Parathyroid adenoma (tissue), 2 donors: ENCODE measurements at regions not wholly inside any gene's neighbourhood (a gene's known extent, or its start where the extent isn't known, plus 50 kb on each side); places are given as distances from the start of the nearest gene placed in this dataset.

Experiments
- H2AFZ ChIP-seq: fragments of 300-600 bp; sonication (generic); one replicate; pipeline ENCODE4 v1.7.0; 2017; ENCODE audit warnings: antibody characterized with exemption, mild to moderate bottlenecking
- H3K27ac ChIP-seq: fragments of 300-600 bp; sonication (generic); one replicate; pipeline ENCODE4 v1.7.0; 2017
- H3K27me3 ChIP-seq: fragments of 300-600 bp; sonication (generic); one replicate; pipeline ENCODE4 v1.7.0; 2017; ENCODE audit warnings: low read length; ENCODE audit not compliant: control insufficient read depth, insufficient read depth
- H3K36me3 ChIP-seq: fragments of 300-600 bp; sonication (generic); one replicate; pipeline ENCODE4 v1.7.0; 2017; ENCODE audit warnings: low read length; ENCODE audit not compliant: control insufficient read depth, insufficient read depth
- H3K4me1 ChIP-seq: fragments of 300-600 bp; sonication (generic); one replicate; pipeline ENCODE4 v1.7.0; 2017; ENCODE audit warnings: control low read depth
- H3K4me2 ChIP-seq: fragments of 300-600 bp; sonication (generic); one replicate; pipeline ENCODE4 v1.7.0; 2017; ENCODE audit warnings: low read length
- H3K4me3 ChIP-seq: fragments of 300-600 bp; sonication (generic); one replicate; pipeline ENCODE4 v1.7.0; 2017; ENCODE audit warnings: low read depth, low read length
- H3K79me2 ChIP-seq: fragments of 300-600 bp; sonication (generic); one replicate; pipeline ENCODE4 v1.7.0; 2017; ENCODE audit warnings: control low read depth
- H3K9ac ChIP-seq: fragments of 300-600 bp; sonication (generic); one replicate; pipeline ENCODE4 v1.7.0; 2017; ENCODE audit warnings: mild to moderate bottlenecking
- H3K9me3 ChIP-seq: fragments of 300-600 bp; sonication (generic); one replicate; pipeline ENCODE4 v1.7.0; 2017; ENCODE audit warnings: low read length; ENCODE audit not compliant: control insufficient read depth
- TF ChIP-seq, protein P1 (sequence below): fragments of 300-600 bp; sonication (generic); IDR thresholded peaks from one replicate; pipeline ENCODE4 v1.7.0; 2017; ENCODE audit warnings: antibody characterized with exemption, mild to moderate bottlenecking
- donor health status: primary hyperparathyroidism.

DNA sequence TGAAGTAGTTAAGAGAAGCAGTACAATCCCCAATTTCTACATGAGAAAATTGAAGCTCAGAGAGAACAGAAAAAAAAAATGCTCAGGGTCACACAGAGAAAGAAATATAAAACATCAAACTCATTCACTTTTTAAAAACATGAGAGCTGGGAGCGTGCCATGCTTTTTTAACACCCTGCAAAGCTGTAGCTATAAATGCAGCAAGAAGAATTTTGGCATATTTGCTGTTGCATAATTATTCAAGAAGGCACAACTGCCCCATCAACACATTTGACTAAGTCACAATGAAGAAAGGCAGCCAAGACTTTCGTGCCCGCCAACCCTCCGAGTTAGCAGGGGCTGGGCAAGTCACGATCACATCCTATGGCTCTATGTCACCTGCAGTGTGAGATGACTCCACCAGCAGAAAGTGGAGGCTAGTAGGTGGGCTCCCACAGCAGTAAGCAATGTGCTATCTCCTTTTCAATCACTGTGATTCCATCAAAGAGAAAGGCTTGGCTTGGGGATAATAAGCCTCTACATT lies 214.8 kb downstream of the DHX15 start:
- Histone ChIP-seq H3K79me2 (no peaks in the 10 kb centered on the region), H3K4me1 (no peaks in the 10 kb centered on the region), H3K4me2 (no peak overlapping the region), H3K4me3 (no peak overlapping the region), H3K9ac (no peak overlapping the region), H3K27ac (no peak overlapping the region), H3K9me3 (no peaks in the 10 kb centered on the region), H3K36me3 (no peaks in the 10 kb centered on the region), H2AFZ (no peak overlapping the region), H3K27me3 (no peaks in the 10 kb centered on the region)
- TF ChIP-seq, protein P1, sequence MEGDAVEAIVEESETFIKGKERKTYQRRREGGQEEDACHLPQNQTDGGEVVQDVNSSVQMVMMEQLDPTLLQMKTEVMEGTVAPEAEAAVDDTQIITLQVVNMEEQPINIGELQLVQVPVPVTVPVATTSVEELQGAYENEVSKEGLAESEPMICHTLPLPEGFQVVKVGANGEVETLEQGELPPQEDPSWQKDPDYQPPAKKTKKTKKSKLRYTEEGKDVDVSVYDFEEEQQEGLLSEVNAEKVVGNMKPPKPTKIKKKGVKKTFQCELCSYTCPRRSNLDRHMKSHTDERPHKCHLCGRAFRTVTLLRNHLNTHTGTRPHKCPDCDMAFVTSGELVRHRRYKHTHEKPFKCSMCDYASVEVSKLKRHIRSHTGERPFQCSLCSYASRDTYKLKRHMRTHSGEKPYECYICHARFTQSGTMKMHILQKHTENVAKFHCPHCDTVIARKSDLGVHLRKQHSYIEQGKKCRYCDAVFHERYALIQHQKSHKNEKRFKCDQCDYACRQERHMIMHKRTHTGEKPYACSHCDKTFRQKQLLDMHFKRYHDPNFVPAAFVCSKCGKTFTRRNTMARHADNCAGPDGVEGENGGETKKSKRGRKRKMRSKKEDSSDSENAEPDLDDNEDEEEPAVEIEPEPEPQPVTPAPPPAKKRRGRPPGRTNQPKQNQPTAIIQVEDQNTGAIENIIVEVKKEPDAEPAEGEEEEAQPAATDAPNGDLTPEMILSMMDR = no peak

DNA sequence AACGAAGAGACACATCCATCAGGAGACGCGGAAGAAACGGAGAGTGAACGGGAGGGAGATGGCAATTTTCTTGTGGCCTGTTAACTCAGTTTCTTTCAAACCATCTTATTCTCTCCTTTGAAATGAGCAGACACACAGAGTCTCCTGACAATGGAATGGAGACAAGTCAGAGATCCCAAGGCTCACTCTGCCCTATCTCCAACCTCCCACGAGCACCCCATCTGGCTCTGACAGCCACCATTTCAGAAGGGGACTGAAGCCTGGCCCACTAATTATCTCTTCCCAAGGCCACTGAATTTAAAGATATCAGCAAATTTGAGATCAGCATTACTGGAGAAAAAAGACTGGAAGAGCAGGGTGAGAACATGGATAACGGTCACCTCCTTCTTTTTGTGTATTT lies 215.6 kb downstream of the DHX15 start:
- Histone ChIP-seq H3K4me1 (no peaks in the 10 kb centered on the region), H3K27me3 (no peaks in the 10 kb centered on the region), H3K4me2 (no peak overlapping the region), H3K9ac (no peak overlapping the region), H3K79me2 (no peaks in the 10 kb centered on the region), H3K9me3 (no peaks in the 10 kb centered on the region), H3K4me3 (no peak overlapping the region), H2AFZ (no peak overlapping the region), H3K27ac (no peak overlapping the region), H3K36me3 (no peaks in the 10 kb centered on the region)
- TF ChIP-seq, protein P1 = no peak

DNA sequence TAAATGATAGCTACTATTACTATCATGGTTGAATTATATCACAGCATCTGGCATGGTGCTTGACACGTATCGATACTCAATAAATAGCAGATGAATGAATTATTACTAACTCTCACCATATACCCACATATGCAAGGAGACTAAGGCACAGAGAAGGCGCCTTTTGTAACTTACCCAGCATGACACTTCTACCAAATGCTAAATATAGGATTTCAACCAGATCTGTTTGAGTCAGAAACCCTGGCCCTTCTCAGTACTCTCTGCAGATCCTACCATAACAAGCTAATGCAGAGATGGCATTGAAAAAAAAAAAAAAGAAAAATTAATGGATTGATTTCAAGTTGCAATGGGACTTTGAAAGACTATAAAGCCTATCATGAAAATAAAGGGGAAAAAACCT lies 219.5 kb downstream of the DHX15 start:
- TF ChIP-seq, protein P1 = no peak
- H3K27ac ChIP-seq = no peak overlapping the region
- no peak overlapping the region for H3K9ac ChIP-seq
- no peak overlapping the region for H3K4me2 ChIP-seq
- no peaks in the 10 kb centered on the region for H3K36me3 ChIP-seq
- H3K79me2 ChIP-seq = no peaks in the 10 kb centered on the region
- no peaks in the 10 kb centered on the region for H3K4me1 ChIP-seq
- no peaks in the 10 kb centered on the region for H3K27me3 ChIP-seq
- no peaks in the 10 kb centered on the region for H3K9me3 ChIP-seq
- H2AFZ ChIP-seq = no peak overlapping the region
- H3K4me3 ChIP-seq = no peak overlapping the region

DNA sequence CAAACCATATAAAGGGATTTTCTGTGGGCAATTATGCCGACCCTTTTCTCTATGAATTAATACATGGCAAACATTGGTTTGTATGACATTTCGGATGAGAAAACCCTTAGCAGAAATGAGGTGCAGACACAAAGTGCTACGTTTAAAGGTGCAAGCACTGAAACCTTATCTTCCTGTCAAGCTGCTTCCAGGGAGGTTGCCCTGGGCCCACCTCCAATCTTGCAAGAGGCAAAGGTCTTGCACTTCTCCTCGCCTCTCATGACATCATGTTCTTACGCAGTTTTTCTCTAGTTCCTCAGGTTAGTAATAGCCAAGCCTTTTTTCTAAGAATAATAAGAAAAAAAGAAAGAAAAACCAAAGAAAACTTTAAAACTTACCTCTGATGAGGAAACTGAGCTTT lies 220.1 kb downstream of the DHX15 start:
- no peaks in the 10 kb centered on the region for H3K79me2 ChIP-seq
- H3K4me1 ChIP-seq = no peaks in the 10 kb centered on the region
- no peak overlapping the region for H3K27ac ChIP-seq
- no peaks in the 10 kb centered on the region for H3K9me3 ChIP-seq
- H3K4me3 ChIP-seq = no peak overlapping the region
- H3K27me3 ChIP-seq = no peaks in the 10 kb centered on the region
- H3K9ac ChIP-seq = no peak overlapping the region
- TF ChIP-seq, protein P1 = no peak
- H2AFZ ChIP-seq = no peak overlapping the region
- H3K4me2 ChIP-seq = no peak overlapping the region
- H3K36me3 ChIP-seq = no peaks in the 10 kb centered on the region

DNA sequence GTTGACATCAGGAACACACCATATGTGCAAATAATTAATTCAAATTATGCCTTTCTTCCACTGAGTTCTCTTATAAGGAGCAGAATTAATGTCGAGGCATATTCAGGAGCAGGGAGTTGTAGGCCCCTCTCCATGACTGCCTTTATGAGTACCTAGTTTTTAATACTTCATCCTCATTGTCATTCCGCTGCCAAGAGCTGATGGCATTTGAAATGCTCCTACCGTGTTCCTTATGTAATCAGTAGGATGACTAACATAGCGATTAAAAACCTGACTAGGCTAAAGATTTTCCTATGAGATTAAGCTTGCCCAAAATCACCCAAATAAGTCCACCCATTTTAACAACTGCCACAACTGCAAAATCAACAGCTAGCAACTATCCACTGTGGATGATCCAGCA lies 220.6 kb downstream of the DHX15 start:
- H3K9me3 ChIP-seq = no peaks in the 10 kb centered on the region
- H3K27ac ChIP-seq = no peak overlapping the region
- no peak overlapping the region for H3K9ac ChIP-seq
- H3K4me2 ChIP-seq = no peak overlapping the region
- no peaks in the 10 kb centered on the region for H3K27me3 ChIP-seq
- H3K79me2 ChIP-seq = no peaks in the 10 kb centered on the region
- no peak overlapping the region for H2AFZ ChIP-seq
- H3K4me1 ChIP-seq = no peaks in the 10 kb centered on the region
- no peaks in the 10 kb centered on the region for H3K36me3 ChIP-seq
- no peak overlapping the region for H3K4me3 ChIP-seq
- TF ChIP-seq, protein P1 = no peak
